Lower leg skin (tissue), 3 donors: ENCODE measurements at regions not wholly inside any gene's neighbourhood (a gene's known extent, or its start where the extent isn't known, plus 50 kb on each side); places are given as distances from the start of the nearest gene placed in this dataset.

Experiments used
- CTCF ChIP-seq, 3 donors: fragments of 450-650 bp; IDR thresholded peaks; one replicate each; pipeline ENCODE4 v1.5.1; 2016; ENCODE audit warnings: antibody characterized with exemption in 3 of 3, mild to moderate bottlenecking in 3 of 3, moderate library complexity in 2 of 3
- POLR2A ChIP-seq, 2 donors: fragments of 450-650 bp; IDR thresholded peaks; one replicate each; pipeline ENCODE4 v1.6.1; 2016 to 2017; ENCODE audit warnings: antibody characterized with exemption in 2 of 2, mild to moderate bottlenecking in 1 of 2, moderate library complexity in 1 of 2

- TF ChIP-seq CTCF (IDR thresholded peaks at IDR 0.05) (no peak), POLR2A (IDR thresholded peaks at IDR 0.05) (no peak)
These were observed 300.8 kb downstream of the CDH9 start for GRCh38 chr5:26737348-26738265.
